HepG2 (cell line): ENCODE measurements at regions not wholly inside any gene's neighbourhood (a gene's known extent, or its start where the extent isn't known, plus 50 kb on each side); places are given as distances from the start of the nearest gene placed in this dataset.

Experiments used
- ATF7-NPFF ChIP-seq: sonication (generic); formaldehyde crosslinking; IDR thresholded peaks from 2 replicates; pipeline ENCODE4 v1.8.1; 2023; ENCODE audit warnings: mild to moderate bottlenecking, low read depth, missing genetic modification reagents, moderate library complexity
- BCL6 ChIP-seq: IDR thresholded peaks from 2 replicates; pipeline ENCODE4 v1.6.1; 2016; ENCODE audit warnings: missing genetic modification reagents, missing compliant biosample characterization
- CEBPB ChIP-seq: IDR thresholded peaks from 2 replicates; pipeline ENCODE4 v1.6.1; 2011; ENCODE audit warnings: low read depth, low read length, improper control_type of control experiment, borderline replicate concordance
- DZIP1 ChIP-seq: sonication (generic); formaldehyde crosslinking; IDR thresholded peaks from 2 replicates; pipeline ENCODE4 v1.5.0; 2020; ENCODE audit warnings: mild to moderate bottlenecking, missing genetic modification reagents
- FLYWCH1 ChIP-seq: sonication (generic); formaldehyde crosslinking; IDR thresholded peaks from 2 replicates; pipeline ENCODE4 v1.8.1; 2023; ENCODE audit warnings: mild to moderate bottlenecking, missing genetic modification reagents
- GPN1 ChIP-seq: sonication (generic); formaldehyde crosslinking; IDR thresholded peaks from 2 replicates; pipeline ENCODE4 v1.5.1; 2020; ENCODE audit warnings: missing genetic modification reagents, borderline replicate concordance
- IKZF4 ChIP-seq: sonication (generic); formaldehyde crosslinking; IDR thresholded peaks from 2 replicates; pipeline ENCODE4 v1.5.1; 2020; ENCODE audit warnings: borderline replicate concordance, mild to moderate bottlenecking, low read depth, missing genetic modification reagents; ENCODE audit errors: not compliant biosample characterization
- KAT2B ChIP-seq: fragments of 150-350 bp; IDR thresholded peaks from 2 replicates; pipeline ENCODE4 v1.6.1; 2014; ENCODE audit warnings: low read depth, low read length, borderline replicate concordance
- KDM4B ChIP-seq: sonication (generic); formaldehyde crosslinking; IDR thresholded peaks from 2 replicates; pipeline ENCODE4 v1.4.0; 2020; ENCODE audit warnings: missing genetic modification reagents
- NFIC ChIP-seq: IDR thresholded peaks from 2 replicates; pipeline ENCODE4 v1.6.1; 2012; ENCODE audit warnings: mild to moderate bottlenecking, low read length, inconsistent platforms
- ONECUT2 ChIP-seq: sonication (generic); formaldehyde crosslinking; IDR thresholded peaks from 2 replicates; pipeline ENCODE4 v1.4.0; 2020; ENCODE audit warnings: missing genetic modification reagents
- PCBP2 ChIP-seq: fragments of 200-400 bp; formaldehyde crosslinking; optimal IDR thresholded peaks from 2 replicates; pipeline ENCODE3; 2018; ENCODE audit warnings: low read length, low read depth; ENCODE audit not compliant: poor library complexity, severe bottlenecking
- PHF5A ChIP-seq: IDR thresholded peaks from one replicate; pipeline ENCODE4 v1.6.1; 2018; ENCODE audit warnings: low read depth, missing genetic modification reagents; ENCODE audit not compliant: unreplicated experiment
- REXO4 ChIP-seq: sonication (generic); formaldehyde crosslinking; IDR thresholded peaks from 2 replicates; pipeline ENCODE4 v1.8.0; 2022; ENCODE audit warnings: missing genetic modification reagents, mild to moderate bottlenecking, borderline replicate concordance
- RFXANK ChIP-seq: IDR thresholded peaks from 2 replicates; pipeline ENCODE4 v1.6.1; 2016
- SAP130 ChIP-seq: IDR thresholded peaks from 2 replicates; pipeline ENCODE4 v1.6.1; 2016; ENCODE audit warnings: low read depth
- ZFP36L2 ChIP-seq: sonication (generic); formaldehyde crosslinking; IDR thresholded peaks from 2 replicates; pipeline ENCODE4 v1.4.0; 2020; ENCODE audit warnings: missing genetic modification reagents
- ZNF253 ChIP-seq: sonication (generic); formaldehyde crosslinking; IDR thresholded peaks from 2 replicates; pipeline ENCODE4 v1.8.0; 2022; ENCODE audit warnings: mild to moderate bottlenecking, missing genetic modification reagents, borderline replicate concordance
- ZNF367 ChIP-seq: sonication (generic); formaldehyde crosslinking; IDR thresholded peaks from 2 replicates; pipeline ENCODE4 v1.4.0; 2020; ENCODE audit warnings: missing genetic modification reagents, borderline replicate concordance
- ZNF547 ChIP-seq: sonication (generic); formaldehyde crosslinking; IDR thresholded peaks from 2 replicates; pipeline ENCODE4 v1.5.1; 2020; ENCODE audit warnings: mild to moderate bottlenecking, missing genetic modification reagents
- ZNF629 ChIP-seq: sonication (generic); formaldehyde crosslinking; conservative IDR thresholded peaks from 2 replicates; pipeline ENCODE4 v1.5.0; 2020; ENCODE audit warnings: missing genetic modification reagents
- ZNF678 ChIP-seq: sonication (generic); formaldehyde crosslinking; IDR thresholded peaks from 2 replicates; pipeline ENCODE4 v1.4.0; 2020; ENCODE audit warnings: mild to moderate bottlenecking, missing genetic modification reagents
- ZNF878 ChIP-seq: sonication (generic); formaldehyde crosslinking; IDR thresholded peaks from 2 replicates; pipeline ENCODE4 v1.8.1; 2023; ENCODE audit warnings: mild to moderate bottlenecking, missing genetic modification reagents, moderate library complexity
- ZZZ3 ChIP-seq: sonication (generic); formaldehyde crosslinking; IDR thresholded peaks from 2 replicates; pipeline ENCODE4 v1.4.0; 2020; ENCODE audit warnings: missing genetic modification reagents, mild to moderate bottlenecking, borderline replicate concordance
- TF ChIP-seq, protein P1 (sequence below): sonication (generic); formaldehyde crosslinking; IDR thresholded peaks from 2 replicates; pipeline ENCODE4 v1.4.0; 2020; ENCODE audit warnings: missing genetic modification reagents, low read depth, mild to moderate bottlenecking, borderline replicate concordance
- TF ChIP-seq, protein P2 (sequence below): sonication (generic); formaldehyde crosslinking; IDR thresholded peaks from 2 replicates; pipeline ENCODE4 v1.9.0; 2021; ENCODE audit warnings: missing genetic modification reagents, mild to moderate bottlenecking, borderline replicate concordance
- TF ChIP-seq, protein P3 (sequence below): sonication (generic); formaldehyde crosslinking; IDR thresholded peaks from 2 replicates; pipeline ENCODE4 v1.4.0; 2020; ENCODE audit warnings: mild to moderate bottlenecking, low read depth, missing genetic modification reagents

DNA sequence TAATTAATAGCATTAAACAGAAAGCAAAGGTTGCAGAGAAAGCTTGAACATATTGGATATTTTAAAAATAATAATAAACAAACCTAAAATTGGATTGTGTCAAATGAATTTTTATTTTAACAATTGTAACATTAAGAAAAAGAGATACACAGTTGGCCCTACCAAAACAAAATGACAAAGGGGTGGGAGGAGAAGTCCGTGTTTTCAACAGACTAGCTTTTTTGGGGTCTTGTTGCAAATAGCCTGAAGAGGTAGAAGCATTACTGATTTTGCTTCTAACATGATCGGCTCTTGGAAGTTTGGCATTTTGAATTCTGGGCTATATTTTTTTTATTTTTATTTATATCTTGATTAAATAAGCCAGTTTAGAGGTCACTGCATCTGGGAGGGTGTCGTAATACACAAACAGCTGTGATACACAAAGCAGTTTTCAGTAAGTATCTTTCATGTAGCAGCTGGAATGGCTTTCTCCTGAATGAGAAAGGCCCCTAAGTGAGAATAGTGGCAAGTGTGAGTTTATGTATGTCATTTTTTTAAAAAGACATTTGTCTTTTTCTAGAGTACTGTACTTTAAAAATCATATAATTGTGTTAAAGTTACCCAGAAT, 85.5 kb upstream of the ZNF217 start (continued):
- no peak for TF ChIP-seq FLYWCH1 (CRISPR knock-in tag)
- no peak for TF ChIP-seq PCBP2
- no peak for TF ChIP-seq ZNF253 (CRISPR knock-in tag)
- TF ChIP-seq ATF7-NPFF (CRISPR knock-in tag): no peak
- TF ChIP-seq ZNF878: no peak
- TF ChIP-seq, protein P1, sequence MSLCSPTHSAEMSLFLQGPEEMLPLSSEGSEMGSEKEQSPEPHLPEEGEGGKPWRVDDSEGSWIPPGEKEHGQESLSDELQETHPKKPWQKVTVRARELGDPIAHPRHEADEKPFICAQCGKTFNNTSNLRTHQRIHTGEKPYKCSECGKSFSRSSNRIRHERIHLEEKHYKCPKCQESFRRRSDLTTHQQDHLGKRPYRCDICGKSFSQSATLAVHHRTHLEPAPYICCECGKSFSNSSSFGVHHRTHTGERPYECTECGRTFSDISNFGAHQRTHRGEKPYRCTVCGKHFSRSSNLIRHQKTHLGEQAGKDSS: no peak
- TF ChIP-seq, protein P2, sequence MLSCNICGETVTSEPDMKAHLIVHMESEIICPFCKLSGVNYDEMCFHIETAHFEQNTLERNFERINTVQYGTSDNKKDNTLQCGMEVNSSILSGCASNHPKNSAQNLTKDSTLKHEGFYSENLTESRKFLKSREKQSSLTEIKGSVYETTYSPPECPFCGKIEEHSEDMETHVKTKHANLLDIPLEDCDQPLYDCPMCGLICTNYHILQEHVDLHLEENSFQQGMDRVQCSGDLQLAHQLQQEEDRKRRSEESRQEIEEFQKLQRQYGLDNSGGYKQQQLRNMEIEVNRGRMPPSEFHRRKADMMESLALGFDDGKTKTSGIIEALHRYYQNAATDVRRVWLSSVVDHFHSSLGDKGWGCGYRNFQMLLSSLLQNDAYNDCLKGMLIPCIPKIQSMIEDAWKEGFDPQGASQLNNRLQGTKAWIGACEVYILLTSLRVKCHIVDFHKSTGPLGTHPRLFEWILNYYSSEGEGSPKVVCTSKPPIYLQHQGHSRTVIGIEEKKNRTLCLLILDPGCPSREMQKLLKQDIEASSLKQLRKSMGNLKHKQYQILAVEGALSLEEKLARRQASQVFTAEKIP (CRISPR knock-in tag): no peak
- TF ChIP-seq REXO4: no peak
- TF ChIP-seq BCL6 (CRISPR knock-in tag): 0 out of 2 replicates have a peak, but pooled peaks have one; percentile 11
- peak; percentile 77 for TF ChIP-seq CEBPB
- no peak for TF ChIP-seq GPN1 (CRISPR knock-in tag)
- TF ChIP-seq ZNF678: no peak
- no peak for TF ChIP-seq ZNF629 (CRISPR knock-in tag)
- TF ChIP-seq KDM4B (CRISPR knock-in tag): no peak
- no peak for TF ChIP-seq ONECUT2 (CRISPR knock-in tag)
- TF ChIP-seq, protein P3, sequence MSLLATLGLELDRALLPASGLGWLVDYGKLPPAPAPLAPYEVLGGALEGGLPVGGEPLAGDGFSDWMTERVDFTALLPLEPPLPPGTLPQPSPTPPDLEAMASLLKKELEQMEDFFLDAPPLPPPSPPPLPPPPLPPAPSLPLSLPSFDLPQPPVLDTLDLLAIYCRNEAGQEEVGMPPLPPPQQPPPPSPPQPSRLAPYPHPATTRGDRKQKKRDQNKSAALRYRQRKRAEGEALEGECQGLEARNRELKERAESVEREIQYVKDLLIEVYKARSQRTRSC (CRISPR knock-in tag): no peak
- no peak for TF ChIP-seq ZFP36L2 (CRISPR knock-in tag)
- no peak for TF ChIP-seq ZZZ3 (CRISPR knock-in tag)
- TF ChIP-seq SAP130: peak; percentile 48
- TF ChIP-seq PHF5A: no peak
- no peak for TF ChIP-seq KAT2B
- TF ChIP-seq ZNF367 (CRISPR knock-in tag): no peak
- TF ChIP-seq IKZF4 (CRISPR knock-in tag): no peak
- TF ChIP-seq ZNF547 (CRISPR knock-in tag): no peak
- TF ChIP-seq NFIC: 0 out of 2 replicates have a peak, but pooled peaks have one; percentile 8
- no peak for TF ChIP-seq DZIP1 (CRISPR knock-in tag)
- no peak for TF ChIP-seq RFXANK (CRISPR knock-in tag)
